HepG2 (cell line): ENCODE measurements at regions not wholly inside any gene's neighbourhood (a gene's known extent, or its start where the extent isn't known, plus 50 kb on each side); places are given as distances from the start of the nearest gene placed in this dataset.

Experiments
- ATAC-seq: fragments of 200-7000 bp; cut with Tn5 transposase; 3 replicates; pipeline ENCODE4 v1.9.1; 2020; ENCODE audit warnings: mild to moderate bottlenecking, moderate library complexity
- BruUV-seq: library from RNA; stranded (reverse); fragments of 400-500 nt; replicated peaks from 2 replicates; lab custom pipeline; 2021; lab: Mats Ljungman, UMichigan
- CTCF ChIA-PET: fragments of 300-600 bp; formaldehyde crosslinking; extraction: SDS; loops from one replicate; lab custom pipeline; 2021; ENCODE audit warnings: low total read pairs, inconsistent platforms, low intra/inter-chr PET ratio; lab: Yijun Ruan, JAX
- POLR2A ChIA-PET: fragments of 350-600 bp; sonication (Branson Sonifier 250); formaldehyde crosslinking; loops from one replicate; lab custom pipeline; 2020; ENCODE audit warnings: antibody characterized with exemption, inconsistent platforms; lab: Yijun Ruan, JAX
- DNase-seq: peaks from one replicate; pipeline ENCODE4 v3.0.0-alpha.2; 2015; ENCODE audit warnings: low spot score
- FAIRE-seq: peaks from 3 replicates; lab custom pipeline; 2011; peaks lifted over from hg19 to GRCh38; lab: Jason Lieb, UNC
- H2AFZ ChIP-seq: one replicate; pipeline ENCODE4 v1.6.1; 2011; ENCODE audit warnings: low read length, inconsistent platforms
- H3K27ac ChIP-seq: fragments of 300-600 bp; 3 replicates; pipeline ENCODE4 v1.8.0; 2011; ENCODE audit warnings: mixed run types, mild to moderate bottlenecking, mixed read lengths, low read length, inconsistent platforms; ENCODE audit not compliant: insufficient read depth; ENCODE audit errors: extremely low read length
- H3K27me3 ChIP-seq, 2 experiments: fragments of 200-600 bp in 1 of 2; 2 replicates in 1 of 2; 3 replicates in 1 of 2; pipeline versions ENCODE4 v1.6.0 to v1.8.0; 2011; ENCODE audit warnings: low read length in 2 of 2, mild to moderate bottlenecking in 2 of 2, moderate library complexity in 2 of 2, inconsistent platforms in 1 of 2; ENCODE audit not compliant: insufficient read depth in 2 of 2, control insufficient read depth in 1 of 2
- H3K36me3 ChIP-seq, 2 experiments: fragments of 200-600 bp in 1 of 2; replicated peaks in 1 of 2; 2 replicates in 1 of 2; 3 replicates in 1 of 2; pipeline versions ENCODE4 v1.5.1 to v1.8.0; 2011; ENCODE audit warnings: low read length in 2 of 2, inconsistent platforms in 1 of 2; ENCODE audit not compliant: insufficient read depth in 2 of 2, control insufficient read depth in 1 of 2
- H3K4me1 ChIP-seq: 2 replicates; pipeline ENCODE4 v1.5.1; 2012; ENCODE audit warnings: low read length, inconsistent platforms; ENCODE audit not compliant: insufficient read depth
- H3K4me2 ChIP-seq: 2 replicates; pipeline ENCODE4 v1.6.0; 2011; ENCODE audit warnings: low read depth, low read length, inconsistent platforms
- H3K4me3 ChIP-seq, 3 experiments: fragments of 200-600 bp in 1 of 3; sonication (generic), shearing (Covaris generic) in 1 of 3; replicated peaks in 1 of 3; 2 replicates each; pipeline ENCODE4 v1.5.1; 2011 to 2016; ENCODE audit warnings: low read length in 3 of 3, inconsistent platforms in 2 of 3, low read depth in 2 of 3, mild to moderate bottlenecking in 2 of 3, control low read depth in 1 of 3, mixed read lengths in 1 of 3; ENCODE audit not compliant: insufficient read depth in 1 of 3
- H3K79me2 ChIP-seq: one replicate; pipeline ENCODE4 v1.6.1; 2011; ENCODE audit warnings: low read length, inconsistent platforms; ENCODE audit not compliant: insufficient read depth
- H3K9ac ChIP-seq: 2 replicates; pipeline ENCODE4 v1.6.0; 2011; ENCODE audit warnings: mild to moderate bottlenecking, low read depth, low read length, inconsistent platforms; ENCODE audit not compliant: insufficient read depth
- H3K9me3 ChIP-seq: 2 replicates; pipeline ENCODE4 v1.5.1; 2012; ENCODE audit warnings: mild to moderate bottlenecking, low read length
- H4K20me1 ChIP-seq: 2 replicates; pipeline ENCODE4 v1.6.0; 2011; ENCODE audit warnings: inconsistent platforms, mild to moderate bottlenecking, low read length, moderate library complexity; ENCODE audit not compliant: insufficient read depth
- BRCA1 ChIP-seq: sonication (generic); formaldehyde crosslinking; IDR thresholded peaks from 2 replicates; pipeline ENCODE4 v1.4.0; 2020; ENCODE audit warnings: missing genetic modification reagents
- DRAP1 ChIP-seq: IDR thresholded peaks from 2 replicates; pipeline ENCODE4 v1.6.1; 2016; ENCODE audit warnings: missing genetic modification reagents, missing compliant biosample characterization
- FOXA3 ChIP-seq: IDR thresholded peaks from 2 replicates; pipeline ENCODE4 v1.6.1; 2016; ENCODE audit warnings: missing genetic modification reagents, missing compliant biosample characterization
- JUNB ChIP-seq: sonication (generic); formaldehyde crosslinking; IDR thresholded peaks from 2 replicates; pipeline ENCODE4 v1.8.0; 2022; ENCODE audit warnings: missing genetic modification reagents, mild to moderate bottlenecking, borderline replicate concordance
- MAFG ChIP-seq: sonication (generic); formaldehyde crosslinking; IDR thresholded peaks from 2 replicates; pipeline ENCODE4 v1.5.1; 2020; ENCODE audit warnings: mild to moderate bottlenecking, missing genetic modification reagents
- MYC ChIP-seq: sonication (generic); formaldehyde crosslinking; IDR thresholded peaks from 2 replicates; pipeline ENCODE4 v1.9.0; 2021; ENCODE audit warnings: missing genetic modification reagents, borderline replicate concordance
- PAX8 ChIP-seq: sonication (generic); formaldehyde crosslinking; IDR thresholded peaks from 2 replicates; pipeline ENCODE4 v1.8.0; 2022; ENCODE audit warnings: mild to moderate bottlenecking, missing genetic modification reagents, borderline replicate concordance
- SRF ChIP-seq: IDR thresholded peaks from 2 replicates; pipeline ENCODE4 v1.6.1; 2011; ENCODE audit warnings: mild to moderate bottlenecking, low read depth, low read length, moderate library complexity
- ZBTB7A ChIP-seq: sonication (generic); formaldehyde crosslinking; IDR thresholded peaks from 2 replicates; pipeline ENCODE4 v1.8.0; 2022; ENCODE audit warnings: mild to moderate bottlenecking, missing genetic modification reagents
- ZFP41 ChIP-seq: sonication (generic); formaldehyde crosslinking; IDR thresholded peaks from 2 replicates; pipeline ENCODE4 v1.4.0; 2020; ENCODE audit warnings: mild to moderate bottlenecking, missing genetic modification reagents, borderline replicate concordance
- ZFP91 ChIP-seq: sonication (generic); formaldehyde crosslinking; IDR thresholded peaks from 2 replicates; pipeline ENCODE4 v1.9.0; 2022; ENCODE audit warnings: missing genetic modification reagents, mild to moderate bottlenecking, borderline replicate concordance
- ZHX1 ChIP-seq: sonication (generic); formaldehyde crosslinking; IDR thresholded peaks from 2 replicates; pipeline ENCODE4 v1.8.1; 2022; ENCODE audit warnings: low read depth, mild to moderate bottlenecking, missing genetic modification reagents
- ZNF451 ChIP-seq: sonication (generic); formaldehyde crosslinking; IDR thresholded peaks from 2 replicates; pipeline ENCODE4 v1.5.0; 2020; ENCODE audit warnings: mild to moderate bottlenecking, missing genetic modification reagents
- ZNF562 ChIP-seq: sonication (generic); formaldehyde crosslinking; IDR thresholded peaks from 2 replicates; pipeline ENCODE4 v1.8.0; 2022; ENCODE audit warnings: missing genetic modification reagents, borderline replicate concordance
- WGBS: methylation state at CpG from one replicate; pipeline ENCODE4 v1.1.6; 2017; ENCODE audit warnings: low lambda C conversion rate; 5-methylcytosine and 5-hydroxymethylcytosine counted together
- in situ Hi-C: cut with HindIII; loops from 2 replicates; pipeline ENCODE4 v1.10.0; 2017; ENCODE audit warnings: low pct_unique_long_range_greater_than_20kb; ENCODE audit not compliant: extremely low pct_ligation_motif_present
- intact Hi-C: fragments of 100-400 bp; cut with micrococcal nuclease; formaldehyde crosslinking; loops from one replicate; pipeline ENCODE4 v1.10.0; 2022; ENCODE audit not compliant: unreplicated experiment

GRCh38 chr3:72479651-72480215 lies 368.5 kb downstream of the SHQ1 start:
- no peaks in the 10 kb centered on the region for H4K20me1 ChIP-seq
- H3K9me3 ChIP-seq: no peaks in the 10 kb centered on the region
- H2AFZ ChIP-seq: no peak overlapping the region
- TF ChIP-seq ZNF451 (CRISPR knock-in tag): no peak
- TF ChIP-seq ZNF562 (CRISPR knock-in tag): no peak
- peaks cover 26% of the 10 kb centered on the region for H3K4me1 ChIP-seq
- H3K79me2 ChIP-seq: no peaks in the 10 kb centered on the region
- in situ Hi-C loops (no loop called here), intact Hi-C loops (no loop called here)
- ATAC-seq (no peak), FAIRE-seq (no peak), DNase-seq (no peak)
- no peaks in the 10 kb centered on the region for H3K36me3 ChIP-seq
- ChIA-PET CTCF (no interaction called here), POLR2A (no interaction called here)
- H3K27ac ChIP-seq: no peak overlapping the region
- no TSS peak for BruUV-seq
- WGBS: 35% methylated on average over 2 of the region's 2 CpGs
- H3K4me2 ChIP-seq: no peak overlapping the region
- H3K4me3 ChIP-seq: no peak overlapping the region
- H3K27me3 ChIP-seq: peaks cover 0 to 2% of the 10 kb centered on the region in 2 experiments; a peak in 3 of 5 replicates
- no peak overlapping the region for H3K9ac ChIP-seq

GRCh38 chr3:72476139-72476483 lies 372.1 kb downstream of the SHQ1 start:
- Histone ChIP-seq H3K4me1 (peaks cover 19% of the 10 kb centered on the region), H3K79me2 (no peaks in the 10 kb centered on the region), H3K4me3 (no peak overlapping the region), H4K20me1 (no peaks in the 10 kb centered on the region), H2AFZ (no peak overlapping the region), H3K9me3 (no peaks in the 10 kb centered on the region), H3K27ac (no peak overlapping the region), H3K4me2 (no peak overlapping the region), H3K9ac (no peak overlapping the region), H3K36me3 (no peaks in the 10 kb centered on the region)
- in situ Hi-C loops (no loop called here), intact Hi-C loops (no loop called here)
- ATAC-seq (no peak), FAIRE-seq (no peak), DNase-seq (no peak)
- ChIA-PET CTCF (no interaction called here), POLR2A (no interaction called here)
- BruUV-seq: no TSS peak
- TF ChIP-seq SRF: no peak
- TF ChIP-seq ZFP41 (CRISPR knock-in tag): no peak
- no peak for TF ChIP-seq ZBTB7A (CRISPR knock-in tag)
- TF ChIP-seq FOXA3 (CRISPR knock-in tag): no peak
- no peak for TF ChIP-seq DRAP1 (CRISPR knock-in tag)
- no peak for TF ChIP-seq MAFG
- no peak for TF ChIP-seq BRCA1 (CRISPR knock-in tag)
- TF ChIP-seq MYC (CRISPR knock-in tag): no peak
- TF ChIP-seq PAX8 (CRISPR knock-in tag): no peak
- no peak for TF ChIP-seq ZHX1 (CRISPR knock-in tag)
- TF ChIP-seq JUNB (CRISPR knock-in tag): no peak
- TF ChIP-seq ZFP91 (CRISPR knock-in tag): no peak
- TF ChIP-seq, all 625 proteins: peak for 0
- no peaks in the 10 kb centered on the region; a peak in 1 of 5 replicates for H3K27me3 ChIP-seq
